ENCODE measurements at regions not wholly inside any gene's neighbourhood (a gene's known extent, or its start where the extent isn't known, plus 50 kb on each side); places are given as distances from the start of the nearest gene placed in this dataset.

GRCh38 chr1:219506473-219506899 is 106.4 kb downstream of the ZC3H11B start:
- no peaks in the 10 kb centered on the region for H3K36me3 ChIP-seq (ENCODE audit: control insufficient read depth, insufficient read depth, low read length)
- no peaks in the 10 kb centered on the region for H3K27me3 ChIP-seq (ENCODE audit: control insufficient read depth, insufficient read depth, low read length)
- no peaks in the 10 kb centered on the region for H3K4me1 Mint-ChIP-seq
- intact Hi-C loops (cut with micrococcal nuclease) = no loop called here
- no peak overlapping the region for H3K4me3 Mint-ChIP-seq
- H3K36me3 Mint-ChIP-seq = no peaks in the 10 kb centered on the region
- 40% methylated on average over 4 of the region's 4 CpGs for WGBS (ENCODE audit: insufficient coverage)
- no peak overlapping the region for H3K27ac ChIP-seq (ENCODE audit: low read length)
- no peak for DNase-seq
- no peak for TF ChIP-seq CTCF (IDR thresholded peaks at IDR 0.05)
- H3K9me3 Mint-ChIP-seq = peaks cover 2 to 4% of the 10 kb centered on the region in 2 donors
- H3K27me3 Mint-ChIP-seq (ENCODE audit: low read depth in 2 of 2) = no peaks in the 10 kb centered on the region
- no peak overlapping the region for H3K4me3 ChIP-seq (ENCODE audit: low read length)
- H3K9me3 ChIP-seq (ENCODE audit: control insufficient read depth, insufficient read depth, low read length) = no peaks in the 10 kb centered on the region
- no peaks in the 10 kb centered on the region for H3K4me1 ChIP-seq (ENCODE audit: control insufficient read depth, insufficient read depth, low read length)
- no peak for ATAC-seq
- H3K27ac Mint-ChIP-seq = no peak overlapping the region

- H3K4me3 Mint-ChIP-seq = no peak overlapping the region
- no peak overlapping the region for H3K4me3 ChIP-seq (ENCODE audit: low read length)
- no peaks in the 10 kb centered on the region for H3K27me3 ChIP-seq (ENCODE audit: control insufficient read depth, insufficient read depth, low read length)
- WGBS (ENCODE audit: insufficient coverage) = 23% methylated on average over 2 of the region's 3 CpGs
- TF ChIP-seq CTCF (IDR thresholded peaks at IDR 0.05) = no peak
- H3K27ac Mint-ChIP-seq = no peak overlapping the region
- intact Hi-C loops (cut with micrococcal nuclease) = no loop called here
- H3K9me3 ChIP-seq (ENCODE audit: control insufficient read depth, insufficient read depth, low read length) = no peaks in the 10 kb centered on the region
- no peaks in the 10 kb centered on the region for H3K4me1 ChIP-seq (ENCODE audit: control insufficient read depth, insufficient read depth, low read length)
- peaks cover 2 to 4% of the 10 kb centered on the region in 2 donors for H3K9me3 Mint-ChIP-seq
- no peak for DNase-seq
- no peaks in the 10 kb centered on the region for H3K4me1 Mint-ChIP-seq
- H3K36me3 ChIP-seq (ENCODE audit: control insufficient read depth, insufficient read depth, low read length) = no peaks in the 10 kb centered on the region
- no peaks in the 10 kb centered on the region for H3K36me3 Mint-ChIP-seq
- ATAC-seq = no peak
- H3K27me3 Mint-ChIP-seq (ENCODE audit: low read depth in 2 of 2) = no peaks in the 10 kb centered on the region
- H3K27ac ChIP-seq (ENCODE audit: low read length) = no peak overlapping the region
Measured at GRCh38 chr1:219505886-219506285, 107.0 kb downstream of the ZC3H11B start.

- no peak for ATAC-seq
Measured at GRCh38 chr1:219503604-219504003, 109.3 kb downstream of the ZC3H11B start.

More at GRCh38 chr1:219503604-219504003, 109.3 kb downstream of the ZC3H11B start:
- no peaks in the 10 kb centered on the region for H3K4me1 ChIP-seq (ENCODE audit: control insufficient read depth, insufficient read depth, low read length)
- no peaks in the 10 kb centered on the region for H3K36me3 ChIP-seq (ENCODE audit: control insufficient read depth, insufficient read depth, low read length)
- Mint-ChIP-seq H3K4me1 (no peaks in the 10 kb centered on the region), H3K4me3 (no peak overlapping the region), H3K27me3 (ENCODE audit: low read depth in 2 of 2) (no peaks in the 10 kb centered on the region), H3K27ac (no peak overlapping the region), H3K36me3 (no peaks in the 10 kb centered on the region), H3K9me3 (peaks cover 2 to 9% of the 10 kb centered on the region in 2 donors)
- no peak for DNase-seq
- no peak for TF ChIP-seq CTCF (IDR thresholded peaks at IDR 0.05)
- H3K9me3 ChIP-seq (ENCODE audit: control insufficient read depth, insufficient read depth, low read length) = no peaks in the 10 kb centered on the region
- no peaks in the 10 kb centered on the region for H3K27me3 ChIP-seq (ENCODE audit: control insufficient read depth, insufficient read depth, low read length)
- WGBS (ENCODE audit: insufficient coverage) = 84% methylated on average over 3 of the region's 4 CpGs
- H3K4me3 ChIP-seq (ENCODE audit: low read length) = no peak overlapping the region
- intact Hi-C loops (cut with micrococcal nuclease) = no loop called here
- H3K27ac ChIP-seq (ENCODE audit: low read length) = no peak overlapping the region

All from natural killer cell (primary cell).